H9 (cell line): ENCODE measurements at regions not wholly inside any gene's neighbourhood (a gene's known extent, or its start where the extent isn't known, plus 50 kb on each side); places are given as distances from the start of the nearest gene placed in this dataset.

Experiments used
- DNase-seq: peaks from one replicate; pipeline ENCODE4 v3.0.0-alpha.2; 2017
- H2AFZ ChIP-seq: one replicate; pipeline ENCODE4 v1.6.1; 2013; ENCODE audit warnings: mild to moderate bottlenecking, low read length, control low read depth, moderate library complexity
- H2AK5ac ChIP-seq: 2 replicates; pipeline ENCODE4 v1.6.1; 2013; ENCODE audit warnings: low read length, control low read depth, mixed read lengths; ENCODE audit not compliant: insufficient read length
- H2BK120ac ChIP-seq: one replicate; pipeline ENCODE4 v1.6.1; 2013; ENCODE audit warnings: low read depth, mild to moderate bottlenecking, low read length, control low read depth, inconsistent platforms; ENCODE audit not compliant: poor library complexity, severe bottlenecking
- H2BK12ac ChIP-seq: 2 replicates; pipeline ENCODE4 v1.6.1; 2013; ENCODE audit warnings: low read length, control low read depth, mixed read lengths, low read depth; ENCODE audit not compliant: insufficient read length
- H2BK15ac ChIP-seq: 2 replicates; pipeline ENCODE4 v1.6.1; 2013; ENCODE audit warnings: low read depth, low read length, control low read depth
- H2BK20ac ChIP-seq: one replicate; pipeline ENCODE4 v1.6.1; 2013; ENCODE audit warnings: low read depth, mild to moderate bottlenecking, low read length, control low read depth, inconsistent platforms; ENCODE audit not compliant: poor library complexity, severe bottlenecking
- H2BK5ac ChIP-seq: 2 replicates; pipeline ENCODE4 v1.6.1; 2013; ENCODE audit warnings: low read length, control low read depth, mixed read lengths; ENCODE audit not compliant: insufficient read length
- H3K14ac ChIP-seq: 2 replicates; pipeline ENCODE4 v1.6.1; 2013; ENCODE audit warnings: low read length, control low read depth; ENCODE audit not compliant: insufficient read depth
- H3K18ac ChIP-seq: 2 replicates; pipeline ENCODE4 v1.6.1; 2013; ENCODE audit warnings: low read depth, mild to moderate bottlenecking, mixed read lengths, low read length, control low read depth; ENCODE audit not compliant: insufficient read length
- H3K23ac ChIP-seq: 2 replicates; pipeline ENCODE4 v1.6.1; 2013; ENCODE audit warnings: low read length, control low read depth, mixed read lengths, low read depth; ENCODE audit not compliant: insufficient read length
- H3K23me2 ChIP-seq: 2 replicates; pipeline ENCODE4 v1.6.1; 2013; ENCODE audit warnings: low read depth, mild to moderate bottlenecking, mixed read lengths, low read length, control low read depth; ENCODE audit not compliant: insufficient read length, poor library complexity, severe bottlenecking
- H3K27ac ChIP-seq: 2 replicates; pipeline ENCODE4 v1.5.1; 2013; ENCODE audit warnings: low read length, control low read depth, mixed read lengths, low read depth; ENCODE audit not compliant: insufficient read length
- H3K27me3 ChIP-seq: 2 replicates; pipeline ENCODE4 v1.6.1; 2013; ENCODE audit warnings: low read length, control low read depth, inconsistent platforms; ENCODE audit not compliant: insufficient read depth
- H3K4ac ChIP-seq: 2 replicates; pipeline ENCODE4 v1.6.1; 2013; ENCODE audit warnings: low read depth, mild to moderate bottlenecking, control low read depth, inconsistent platforms, low read length, moderate library complexity
- H3K4me1 ChIP-seq: 2 replicates; pipeline ENCODE4 v1.6.1; 2013; ENCODE audit warnings: low read length, control low read depth, inconsistent platforms; ENCODE audit not compliant: insufficient read depth
- H3K4me2 ChIP-seq: 2 replicates; pipeline ENCODE4 v1.6.1; 2013; ENCODE audit warnings: low read length, control low read depth, mixed read lengths; ENCODE audit not compliant: insufficient read length, insufficient read depth
- H3K56ac ChIP-seq: 2 replicates; pipeline ENCODE4 v1.6.1; 2013; ENCODE audit warnings: low read depth, mild to moderate bottlenecking, mixed read lengths, low read length, control low read depth; ENCODE audit not compliant: insufficient read length
- H3K79me1 ChIP-seq: 2 replicates; pipeline ENCODE4 v1.6.1; 2013; ENCODE audit warnings: low read depth, mild to moderate bottlenecking, moderate library complexity, low read length, control low read depth, inconsistent platforms; ENCODE audit not compliant: insufficient read depth, poor library complexity, severe bottlenecking
- H3K79me2 ChIP-seq: 2 replicates; pipeline ENCODE4 v1.6.1; 2013; ENCODE audit warnings: low read length, control low read depth, inconsistent platforms; ENCODE audit not compliant: insufficient read depth
- H3K9ac ChIP-seq: 2 replicates; pipeline ENCODE4 v1.6.1; 2013; ENCODE audit warnings: low read length, control low read depth, mixed read lengths; ENCODE audit not compliant: insufficient read length; ENCODE audit errors: extremely low read depth
- H3K9me3 ChIP-seq: one replicate; pipeline ENCODE4 v1.6.1; 2013; ENCODE audit warnings: low read depth, low read length, inconsistent platforms; ENCODE audit not compliant: control insufficient read depth
- H3T11ph ChIP-seq: one replicate; pipeline ENCODE4 v1.6.1; 2013; ENCODE audit warnings: mild to moderate bottlenecking, low read length, control low read depth, inconsistent platforms
- H4K20me1 ChIP-seq: one replicate; pipeline ENCODE4 v1.6.1; 2013; ENCODE audit not compliant: control insufficient read depth, insufficient read length, insufficient read depth
- H4K5ac ChIP-seq: 2 replicates; pipeline ENCODE4 v1.6.1; 2013; ENCODE audit warnings: low read depth, mild to moderate bottlenecking, mixed read lengths, low read length, control low read depth; ENCODE audit not compliant: insufficient read length
- H4K8ac ChIP-seq: replicated peaks from 2 replicates; pipeline ENCODE4 v1.6.1; 2013; ENCODE audit warnings: low read length, control low read depth, mixed read lengths, low read depth; ENCODE audit not compliant: insufficient read length
- H4K91ac ChIP-seq: 2 replicates; pipeline ENCODE4 v1.6.1; 2013; ENCODE audit warnings: low read depth, mild to moderate bottlenecking, moderate library complexity, mixed read lengths, low read length, control low read depth; ENCODE audit not compliant: insufficient read length
- H3K27ac Mint-ChIP-seq, 3 experiments: 2 replicates in 2 of 3; 3 replicates in 1 of 3; pipeline ENCODE4 v1.8.0; 2020 to 2021; ENCODE audit warnings: mixed read lengths in 3 of 3, mild to moderate bottlenecking in 1 of 3, moderate library complexity in 1 of 3
- H3K27me3 Mint-ChIP-seq: 2 replicates; pipeline ENCODE4 v1.8.0; 2021; ENCODE audit warnings: low read depth, mild to moderate bottlenecking, moderate library complexity, mixed read lengths
- H3K36me3 Mint-ChIP-seq, 3 experiments: 2 replicates in 2 of 3; 3 replicates in 1 of 3; pipeline ENCODE4 v1.8.0; 2020 to 2021; ENCODE audit warnings: low read depth in 3 of 3, mixed read lengths in 3 of 3; ENCODE audit not compliant: insufficient read depth in 1 of 3
- H3K4me1 Mint-ChIP-seq, 2 experiments: 2 replicates each; pipeline ENCODE4 v1.8.0; 2020; ENCODE audit warnings: mixed read lengths in 2 of 2
- H3K4me3 Mint-ChIP-seq, 2 experiments: 2 replicates in 1 of 2; 3 replicates in 1 of 2; pipeline ENCODE4 v1.8.0; 2020 to 2021; ENCODE audit warnings: mild to moderate bottlenecking in 2 of 2, mixed read lengths in 2 of 2, moderate library complexity in 1 of 2
- H3K9me3 Mint-ChIP-seq, 2 experiments: 2 replicates in 1 of 2; 3 replicates in 1 of 2; pipeline ENCODE4 v1.8.0; 2020; ENCODE audit warnings: mild to moderate bottlenecking in 2 of 2, mixed read lengths in 2 of 2, moderate library complexity in 1 of 2
- CTCF ChIP-seq: fragments of 200-600 bp; sonication (generic); conservative IDR thresholded peaks from 3 replicates; pipeline ENCODE4 v1.8.0; 2021; ENCODE audit warnings: antibody characterized with exemption, mild to moderate bottlenecking
- WGBS: extraction: QIAGEN DNeasy Blood & Tissue Kit; methylation state at CpG from one replicate; pipeline ENCODE4 v1.1.7; 2013; ENCODE audit warnings: missing lambda C conversion rate, low lambda C conversion rate, mixed read lengths; ENCODE audit not compliant: insufficient read length; ENCODE audit errors: extremely low coverage; 5-methylcytosine and 5-hydroxymethylcytosine counted together

GRCh38 chr6:134753001-134753400 lies 196.9 kb downstream of the ALDH8A1 start:
- Histone ChIP-seq H3K9me3 (no peaks in the 10 kb centered on the region), H3K4me2 (no peak overlapping the region), H4K91ac (no peak overlapping the region), H3K79me2 (no peaks in the 10 kb centered on the region), H3K27ac (no peak overlapping the region), H2BK120ac (no peak overlapping the region), H2BK12ac (no peak overlapping the region), H4K5ac (no peak overlapping the region), H3K23ac (no peak overlapping the region), H3K14ac (no peak overlapping the region), H2BK5ac (no peak overlapping the region), H4K20me1 (no peaks in the 10 kb centered on the region), H2BK20ac (no peak overlapping the region), H3K23me2 (no peaks in the 10 kb centered on the region), H2BK15ac (no peak overlapping the region), H3K79me1 (no peaks in the 10 kb centered on the region), H3K4ac (no peak overlapping the region), H3K56ac (no peak overlapping the region), H3K9ac (no peak overlapping the region), H3T11ph (no peak overlapping the region), H3K18ac (no peak overlapping the region), H4K8ac (no peak overlapping the region), H3K27me3 (no peaks in the 10 kb centered on the region), H2AK5ac (no peak overlapping the region), H3K4me1 (no peaks in the 10 kb centered on the region), H2AFZ (no peak overlapping the region)
- no peak for DNase-seq
- H3K27ac Mint-ChIP-seq: no peak overlapping the region
- H3K4me3 Mint-ChIP-seq: no peak overlapping the region
- no peak for TF ChIP-seq CTCF
- no peaks in the 10 kb centered on the region for H3K27me3 Mint-ChIP-seq
- no peaks in the 10 kb centered on the region for H3K9me3 Mint-ChIP-seq
- H3K36me3 Mint-ChIP-seq: no peaks in the 10 kb centered on the region
- no CpG with 5 or more reads among the region's 4 CpGs for WGBS
- peaks cover 5 to 6% of the 10 kb centered on the region in 2 experiments for H3K4me1 Mint-ChIP-seq
